GF-D8 (cell line): ENCODE measurements at regions not wholly inside any gene's neighbourhood (a gene's known extent, or its start where the extent isn't known, plus 50 kb on each side); places are given as distances from the start of the nearest gene placed in this dataset.

Experiments
- DNase-seq: peaks from one replicate; lab custom pipeline; 2025; lab: John Stamatoyannopoulos, UW

GRCh38 chr11:26162291-26162690 is 169.6 kb upstream of the ANO3 start:
- no peak for DNase-seq

GRCh38 chr11:26186389-26186788 is 145.5 kb upstream of the ANO3 start:
- no peak for DNase-seq

GRCh38 chr11:26187639-26188038 is 144.3 kb upstream of the ANO3 start:
- DNase-seq, result no peak

GRCh38 chr11:26188554-26188953 is 143.4 kb upstream of the ANO3 start:
- DNase-seq, result no peak

GRCh38 chr11:26191193-26191592 is 140.7 kb upstream of the ANO3 start:
- no peak for DNase-seq

- no peak for DNase-seq
Measured at GRCh38 chr11:26193694-26194365, 138.1 kb upstream of the ANO3 start.

GRCh38 chr11:26194881-26195280 is 137.0 kb upstream of the ANO3 start:
- no peak for DNase-seq

GRCh38 chr11:26198532-26199096 is 133.3 kb upstream of the ANO3 start:
- no peak for DNase-seq

- DNase-seq, result no peak
Measured at GRCh38 chr11:26199331-26200095, 132.4 kb upstream of the ANO3 start.

- DNase-seq, result no peak
Measured at GRCh38 chr11:26201411-26201810, 130.5 kb upstream of the ANO3 start.

GRCh38 chr11:26202754-26203153 is 129.2 kb upstream of the ANO3 start:
- DNase-seq, result no peak

- no peak for DNase-seq
Measured at GRCh38 chr11:26204101-26204500, 127.8 kb upstream of the ANO3 start.

GRCh38 chr11:26204839-26205238 is 127.1 kb upstream of the ANO3 start:
- no peak for DNase-seq

GRCh38 chr11:26219183-26220117 is 112.5 kb upstream of the ANO3 start:
- no peak for DNase-seq

- DNase-seq, result no peak
Measured at GRCh38 chr11:26225646-26226045, 106.3 kb upstream of the ANO3 start.

- DNase-seq, result no peak
Measured at GRCh38 chr11:26227301-26227746, 104.6 kb upstream of the ANO3 start.

GRCh38 chr11:26227883-26228502 is 103.9 kb upstream of the ANO3 start:
- no peak for DNase-seq

- no peak for DNase-seq
Measured at GRCh38 chr11:26228778-26229177, 103.2 kb upstream of the ANO3 start.

- no peak for DNase-seq
Measured at GRCh38 chr11:26229257-26229656, 102.7 kb upstream of the ANO3 start.

GRCh38 chr11:26229981-26230380 is 101.9 kb upstream of the ANO3 start:
- DNase-seq, result no peak

GRCh38 chr11:26231252-26231661 is 100.7 kb upstream of the ANO3 start:
- no peak for DNase-seq

GRCh38 chr11:26234451-26234850 is 97.5 kb upstream of the ANO3 start:
- DNase-seq, result no peak
